Endothelial cell of umbilical vein (primary cell): ENCODE measurements at regions not wholly inside any gene's neighbourhood (a gene's known extent, or its start where the extent isn't known, plus 50 kb on each side); places are given as distances from the start of the nearest gene placed in this dataset.

Source experiments
- BruUV-seq: library from RNA; stranded (reverse); fragments of 400-500 nt; replicated peaks from 2 replicates; lab custom pipeline; 2021; lab: Mats Ljungman, UMichigan
- CTCF ChIA-PET: fragments of 300-600, 350-600 bp; sonication (Branson Sonifier 250); formaldehyde crosslinking; loops from one replicate; lab custom pipeline; 2021; ENCODE audit warnings: antibody characterized with exemption, inconsistent platforms; lab: Charles Lee
- POLR2A ChIA-PET: fragments of 300-600, 350-600 bp; sonication (Branson Sonifier 250); formaldehyde crosslinking; loops from one replicate; lab custom pipeline; 2021; ENCODE audit warnings: antibody characterized with exemption, inconsistent platforms; lab: Charles Lee
- DNase-seq: peaks from one replicate; pipeline ENCODE4 v3.0.0-alpha.2; 2011; ENCODE audit warnings: low read depth, low spot score
- FAIRE-seq: peaks from 2 replicates; lab custom pipeline; 2011; peaks lifted over from hg19 to GRCh38; lab: Jason Lieb, UNC
- H2AFZ ChIP-seq: 2 replicates; pipeline ENCODE4 v1.6.0; 2012; ENCODE audit warnings: low read depth, low read length, control low read depth, inconsistent platforms
- H3K27ac ChIP-seq: 2 replicates; pipeline ENCODE4 v1.5.1; 2011; ENCODE audit warnings: low read depth, mild to moderate bottlenecking, control low read depth, low read length, moderate library complexity; ENCODE audit not compliant: insufficient read depth
- H3K27me3 ChIP-seq, 2 experiments: 2 replicates each; pipeline versions ENCODE4 v1.6.0 to v1.6.1; 2011; ENCODE audit warnings: low read length in 2 of 2, mixed read lengths in 1 of 2; ENCODE audit not compliant: control insufficient read depth in 2 of 2, insufficient read depth in 2 of 2
- H3K36me3 ChIP-seq, 2 experiments: 2 replicates in 1 of 2; 3 replicates in 1 of 2; pipeline ENCODE4 v1.5.1; 2011; ENCODE audit warnings: low read length in 2 of 2, mild to moderate bottlenecking in 1 of 2, moderate library complexity in 1 of 2; ENCODE audit not compliant: control insufficient read depth in 2 of 2, insufficient read depth in 2 of 2; ENCODE audit errors: extremely low read depth in 1 of 2
- H3K4me1 ChIP-seq: 3 replicates; pipeline ENCODE4 v1.5.1; 2011; ENCODE audit warnings: mild to moderate bottlenecking, low read length; ENCODE audit not compliant: control insufficient read depth, insufficient read depth; ENCODE audit errors: extremely low read depth
- H3K4me2 ChIP-seq: 2 replicates; pipeline ENCODE4 v1.6.1; 2011; ENCODE audit warnings: low read length, control low read depth, mixed read lengths; ENCODE audit not compliant: insufficient read depth
- H3K4me3 ChIP-seq, 3 experiments: fragments of 200-600 bp in 1 of 3; sonication (generic), shearing (Covaris generic) in 1 of 3; replicated peaks in 1 of 3; 2 replicates each; pipeline ENCODE4 v1.5.1; 2011 to 2016; ENCODE audit warnings: control low read depth in 3 of 3, low read length in 3 of 3, mild to moderate bottlenecking in 2 of 3, inconsistent platforms in 1 of 3, low read depth in 1 of 3, moderate library complexity in 1 of 3; ENCODE audit not compliant: insufficient read depth in 1 of 3
- H3K79me2 ChIP-seq: 2 replicates; pipeline ENCODE4 v1.6.0; 2012; ENCODE audit warnings: low read length, inconsistent platforms; ENCODE audit not compliant: control insufficient read depth, insufficient read depth
- H3K9ac ChIP-seq: replicated peaks from 2 replicates; pipeline ENCODE3; 2011; ENCODE audit warnings: low read length, control low read depth; ENCODE audit not compliant: insufficient read depth; ENCODE audit errors: extremely low read depth
- H3K9me1 ChIP-seq: replicated peaks from 3 replicates; pipeline ENCODE4 v1.6.0; 2011; ENCODE audit warnings: mild to moderate bottlenecking, low read length; ENCODE audit not compliant: control insufficient read depth, insufficient read depth; ENCODE audit errors: extremely low read depth
- H3K9me3 ChIP-seq: replicated peaks from 2 replicates; pipeline ENCODE4 v1.5.1; 2012; ENCODE audit warnings: low read length, inconsistent platforms; ENCODE audit not compliant: control insufficient read depth, insufficient read depth
- H4K20me1 ChIP-seq: replicated peaks from 2 replicates; pipeline ENCODE3; 2011; ENCODE audit warnings: mild to moderate bottlenecking, low read length; ENCODE audit not compliant: control insufficient read depth, insufficient read depth; ENCODE audit errors: extremely low read depth
- CTCF ChIP-seq, 2 donors: IDR thresholded peaks; 1 replicate in 1 of 2; 2 replicates in 1 of 2; pipeline ENCODE4 v1.5.1; 2011; ENCODE audit warnings: low read length in 2 of 2, mild to moderate bottlenecking in 2 of 2, moderate library complexity in 2 of 2, control low read depth in 1 of 2, inconsistent platforms in 1 of 2, low read depth in 1 of 2; ENCODE audit not compliant: insufficient read depth in 1 of 2; ENCODE audit errors: extremely low read depth in 1 of 2
- EZH2 ChIP-seq: IDR thresholded peaks from 2 replicates; pipeline ENCODE4 v1.6.1; 2012; ENCODE audit warnings: borderline replicate concordance, low read depth, mild to moderate bottlenecking, moderate library complexity, low read length, inconsistent platforms; ENCODE audit not compliant: severe bottlenecking
- FOS ChIP-seq: IDR thresholded peaks from 2 replicates; pipeline ENCODE4 v1.6.1; 2011; ENCODE audit warnings: mild to moderate bottlenecking, low read length, moderate library complexity, borderline replicate concordance; ENCODE audit not compliant: insufficient read depth
- GATA2 ChIP-seq: IDR thresholded peaks from 2 replicates; pipeline ENCODE4 v1.7.0; 2011; ENCODE audit warnings: low read depth, mild to moderate bottlenecking, moderate library complexity, mixed read lengths, low read length; ENCODE audit not compliant: insufficient read length, insufficient read depth
- JUN ChIP-seq: IDR thresholded peaks from 2 replicates; pipeline ENCODE4 v1.6.1; 2011; ENCODE audit warnings: borderline replicate concordance, low read depth; ENCODE audit not compliant: insufficient read length, insufficient read depth
- MYC ChIP-seq: IDR thresholded peaks from one replicate; pipeline ENCODE4 v1.6.1; 2011; ENCODE audit warnings: mild to moderate bottlenecking, low read depth, low read length
- POLR2A ChIP-seq: IDR thresholded peaks from 2 replicates; pipeline ENCODE4 v1.6.1; 2012; ENCODE audit warnings: low read depth, mild to moderate bottlenecking, control low read depth, low read length
- POLR2AphosphoS5 ChIP-seq: IDR thresholded peaks from 2 replicates; pipeline ENCODE4 v1.6.1; 2012; ENCODE audit warnings: low read depth, mild to moderate bottlenecking, control low read depth, low read length, moderate library complexity; ENCODE audit not compliant: insufficient read depth
- dilution Hi-C: fragments of 300-500 bp; cut with MboI; formaldehyde crosslinking; loops from one replicate; pipeline ENCODE4 v1.15.0; 2019; ENCODE audit warnings: low sequenced_read_pairs; ENCODE audit not compliant: extremely low pct_ligation_motif_present
- intact Hi-C: fragments of 100-400 bp; cut with micrococcal nuclease; formaldehyde crosslinking; loops from one replicate; pipeline ENCODE4 v1.10.0; 2022
- TF ChIP-seq, protein P1 (sequence below): IDR thresholded peaks from 2 replicates; pipeline ENCODE4 v1.6.1; 2011; ENCODE audit not compliant: insufficient read depth, insufficient read length

DNA sequence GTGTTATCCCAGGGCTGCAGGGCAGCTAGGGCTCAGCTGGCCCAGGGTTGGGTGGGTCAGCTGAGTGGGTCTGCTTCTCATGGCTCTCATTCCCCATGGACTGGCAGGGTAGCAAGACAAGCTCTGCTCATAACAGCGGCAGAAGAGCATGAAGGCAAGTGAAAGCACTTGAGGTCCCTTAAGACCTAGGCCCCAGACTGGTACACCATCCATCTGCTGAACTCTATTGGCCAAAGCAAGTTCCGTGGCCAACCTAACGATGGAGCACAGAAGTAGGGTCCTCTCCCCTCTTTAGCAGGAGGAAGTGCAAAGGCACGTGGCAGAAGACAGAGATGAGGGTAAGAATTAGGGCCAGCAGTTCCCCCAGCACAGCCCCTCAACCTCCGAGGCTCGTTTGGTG lies 174.3 kb upstream of the TOPAZ1 start:
- CTCF ChIA-PET, result interaction anchor here (0.7 to 1.3 kb wide), 2 partner anchors 12 to 212 kb away, joined by 3 read pairs; no protein-coding TSS in a partner anchor

More for the DNA sequence above, 174.3 kb upstream of the TOPAZ1 start:
- Histone ChIP-seq H2AFZ (no peak overlapping the region), H3K9me1 (no peaks in the 10 kb centered on the region), H3K36me3 (no peaks in the 10 kb centered on the region), H4K20me1 (no peaks in the 10 kb centered on the region), H3K9ac (no peak overlapping the region), H3K4me2 (no peak overlapping the region), H3K4me1 (no peaks in the 10 kb centered on the region), H3K27ac (no peak overlapping the region), H3K4me3 (no peak overlapping the region), H3K9me3 (no peaks in the 10 kb centered on the region), H3K79me2 (no peaks in the 10 kb centered on the region), H3K27me3 (no peaks in the 10 kb centered on the region)
- dilution Hi-C loops, result no loop called here
- no peak for TF ChIP-seq JUN
- TF ChIP-seq, protein P1, sequence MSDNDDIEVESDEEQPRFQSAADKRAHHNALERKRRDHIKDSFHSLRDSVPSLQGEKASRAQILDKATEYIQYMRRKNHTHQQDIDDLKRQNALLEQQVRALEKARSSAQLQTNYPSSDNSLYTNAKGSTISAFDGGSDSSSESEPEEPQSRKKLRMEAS, result no peak
- TF ChIP-seq POLR2AphosphoS5, result no peak
- no peak for TF ChIP-seq MYC
- TF ChIP-seq EZH2, result no peak
- no peak for TF ChIP-seq GATA2
- TF ChIP-seq POLR2A, result no peak
- TF ChIP-seq FOS, result no peak
- no peak for TF ChIP-seq CTCF (IDR thresholded peaks at IDR 0.05; ENCODE audit: extremely low read depth in 1 of 2, insufficient read depth in 1 of 2, low read depth in 1 of 2, low read length in 2 of 2)
- POLR2A ChIA-PET, result no interaction called here
- BruUV-seq, result no TSS peak
- no peak for DNase-seq
- no peak for FAIRE-seq
- intact Hi-C loops, result no loop called here
